Stimulated activated effector memory CD8-positive, alpha-beta T cell treated with anti-CD3 and anti-CD28 coated beads, Interleukin-12 subunit alpha, Interleukin-12 subunit beta, amount 100 ng/mL, for 72 hours (primary cell): ENCODE measurements at regions not wholly inside any gene's neighbourhood (a gene's known extent, or its start where the extent isn't known, plus 50 kb on each side); places are given as distances from the start of the nearest gene placed in this dataset.

ENCODE experiments used
- ATAC-seq: fragments of 150-1000 bp; cut with Tn5 transposase; 2 replicates; pipeline ENCODE4 v1.10.0; 2021
- DNase-seq, 2 donors: peaks; one replicate each; pipeline ENCODE4 v3.0.0; 2021 to 2022; ENCODE audit warnings: low spot score in 2 of 2
- H3K27ac Mint-ChIP-seq: one replicate; pipeline ENCODE4 v1.8.0; 2022; ENCODE audit warnings: mild to moderate bottlenecking, mixed read lengths
- H3K36me3 Mint-ChIP-seq: one replicate; pipeline ENCODE4 v1.8.0; 2022; ENCODE audit warnings: mild to moderate bottlenecking, mixed read lengths
- H3K4me1 Mint-ChIP-seq: one replicate; pipeline ENCODE4 v1.8.0; 2022; ENCODE audit warnings: mixed read lengths
- H3K4me3 Mint-ChIP-seq: one replicate; pipeline ENCODE4 v1.8.0; 2022; ENCODE audit warnings: mild to moderate bottlenecking, mixed read lengths
- H3K9me3 Mint-ChIP-seq: one replicate; pipeline ENCODE4 v1.8.0; 2022; ENCODE audit warnings: mixed read lengths

DNA sequence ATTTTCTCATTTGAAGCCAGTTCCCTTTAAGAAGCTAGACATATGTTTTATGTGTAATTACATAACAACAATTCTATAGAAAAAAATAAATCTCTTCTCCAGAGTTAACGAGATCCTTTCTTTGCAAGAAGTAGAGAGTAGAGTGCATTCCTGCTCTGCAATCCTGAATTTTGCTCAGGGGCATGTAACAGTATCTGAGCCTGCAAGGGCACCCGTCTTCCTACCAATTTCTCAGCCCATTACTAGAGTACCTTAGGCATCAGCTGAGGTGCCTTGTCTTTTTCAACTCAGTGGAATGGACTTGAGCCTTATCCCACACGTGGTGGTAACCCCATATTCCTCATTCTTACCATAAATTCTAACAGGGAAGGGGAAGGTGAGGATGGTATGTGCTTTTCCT is 205.9 kb downstream of the IKZF2 start:
- peaks cover 7% of the 10 kb centered on the region for H3K36me3 Mint-ChIP-seq
- DNase-seq (no peak), ATAC-seq (no peak)
- H3K9me3 Mint-ChIP-seq = peaks cover 6% of the 10 kb centered on the region
- no peak overlapping the region for H3K4me3 Mint-ChIP-seq
- H3K27ac Mint-ChIP-seq = peak overlapping the region; percentile 6
- no peaks in the 10 kb centered on the region for H3K4me1 Mint-ChIP-seq

DNA sequence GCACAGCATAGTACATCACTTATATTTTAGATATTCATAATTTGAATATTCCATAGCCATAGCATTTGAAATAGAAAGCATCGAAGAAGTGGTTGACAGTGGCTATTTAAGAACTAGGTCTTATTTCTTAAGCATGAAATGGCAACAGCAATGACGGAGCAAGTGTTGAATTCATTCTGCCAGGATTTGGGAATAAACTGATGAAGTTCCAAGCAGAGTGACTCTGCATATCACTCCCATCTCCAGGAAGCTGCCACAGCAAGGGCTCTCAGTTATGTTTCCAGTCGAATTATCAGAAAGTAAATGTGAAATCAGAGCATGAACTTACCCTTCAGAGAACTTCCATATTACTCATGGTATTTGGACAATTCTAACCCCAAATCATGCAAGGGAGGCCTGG is 208.1 kb downstream of the IKZF2 start:
- Mint-ChIP-seq H3K4me1 (peaks cover 1% of the 10 kb centered on the region), H3K27ac (no peak overlapping the region), H3K9me3 (peaks cover under 1% of the 10 kb centered on the region), H3K4me3 (no peak overlapping the region), H3K36me3 (peaks cover 9% of the 10 kb centered on the region)
- ATAC-seq (no peak), DNase-seq (no peak)

- H3K27ac Mint-ChIP-seq = no peak overlapping the region
- peaks cover 3% of the 10 kb centered on the region for H3K9me3 Mint-ChIP-seq
- H3K4me1 Mint-ChIP-seq = peaks cover 4% of the 10 kb centered on the region
- no peak for ATAC-seq
- H3K4me3 Mint-ChIP-seq = no peak overlapping the region
- DNase-seq = no peak
- peaks cover 12% of the 10 kb centered on the region for H3K36me3 Mint-ChIP-seq
Observed at GRCh38 chr2:212941361-212941760, 210.1 kb downstream of the IKZF2 start.

GRCh38 chr2:212940816-212941215 is 210.6 kb downstream of the IKZF2 start:
- H3K4me1 Mint-ChIP-seq = peaks cover 4% of the 10 kb centered on the region
- H3K9me3 Mint-ChIP-seq = peaks cover 3% of the 10 kb centered on the region
- DNase-seq (no peak), ATAC-seq (no peak)
- no peak overlapping the region for H3K4me3 Mint-ChIP-seq
- H3K27ac Mint-ChIP-seq = no peak overlapping the region
- H3K36me3 Mint-ChIP-seq = peaks cover 12% of the 10 kb centered on the region

DNA sequence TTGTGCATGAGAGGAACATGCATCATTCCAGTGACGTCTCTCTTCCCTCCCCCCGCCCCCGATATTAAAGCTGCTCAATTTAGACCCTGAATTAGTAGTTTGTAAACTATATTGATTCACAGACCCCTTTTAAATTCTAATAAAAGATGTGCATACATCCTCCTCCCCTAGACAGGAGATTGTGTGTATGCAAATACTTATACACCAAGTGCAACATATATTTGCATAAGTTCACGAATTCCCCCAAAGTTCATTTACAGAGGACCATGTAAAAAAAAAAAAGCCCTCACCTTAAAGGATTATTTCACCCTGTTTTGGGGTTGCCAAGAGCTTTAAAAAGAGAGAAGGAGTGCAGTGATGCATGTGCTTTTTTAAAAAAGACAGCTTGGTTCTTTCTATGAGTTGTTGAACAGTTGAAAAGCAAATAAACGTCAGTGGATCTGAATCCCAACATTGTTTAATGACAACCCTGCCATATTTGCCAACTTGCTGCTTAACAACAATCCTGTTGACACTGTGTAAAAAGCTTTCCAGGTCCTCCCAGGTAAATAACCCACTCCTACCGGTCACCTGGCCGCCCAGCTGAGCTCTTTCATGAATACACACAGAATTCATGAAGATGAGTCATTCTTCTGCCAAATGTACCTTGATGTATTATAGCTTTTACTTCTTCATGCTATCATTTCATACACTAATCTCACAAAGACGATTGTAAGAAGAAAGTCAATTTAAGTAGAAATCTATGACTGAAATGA is 211.5 kb downstream of the IKZF2 start:
- Mint-ChIP-seq H3K4me1 (peaks cover 4% of the 10 kb centered on the region), H3K9me3 (peaks cover 3% of the 10 kb centered on the region)
- ATAC-seq = no peak

DNA sequence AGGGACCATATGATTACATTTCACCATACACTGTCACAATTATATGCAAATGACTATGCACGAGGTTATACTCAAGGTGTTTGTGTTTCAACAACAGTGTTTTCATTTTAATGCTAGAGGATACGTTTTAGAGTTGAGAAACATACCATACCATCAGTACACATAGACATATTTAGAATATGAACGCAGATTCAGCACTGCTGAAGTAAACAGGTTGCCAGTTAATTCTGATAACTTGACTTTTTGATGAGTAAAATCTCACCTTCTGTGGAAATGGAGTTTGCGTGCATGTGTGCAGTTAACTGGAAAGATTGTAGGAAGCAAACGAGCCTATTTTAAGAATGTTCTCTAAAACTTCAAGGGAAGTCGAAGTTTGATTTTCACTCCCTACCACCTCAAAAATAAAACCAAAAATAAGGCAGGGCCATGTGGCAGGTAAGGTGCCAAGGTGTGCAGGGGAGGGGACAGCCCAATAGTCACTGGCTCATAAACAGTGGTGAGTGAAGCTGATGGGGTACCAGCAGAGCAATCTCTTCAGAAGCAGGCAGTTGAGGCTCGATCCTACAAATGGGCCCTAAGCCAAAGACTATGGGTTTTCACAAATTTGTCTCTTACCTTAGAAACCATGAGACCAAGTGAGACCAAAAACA is 213.1 kb downstream of the IKZF2 start:
- peaks cover 12% of the 10 kb centered on the region for H3K36me3 Mint-ChIP-seq
- H3K27ac Mint-ChIP-seq = peak overlapping the region; percentile 24
- H3K9me3 Mint-ChIP-seq = peaks cover 3% of the 10 kb centered on the region
- peaks cover 4% of the 10 kb centered on the region for H3K4me1 Mint-ChIP-seq
- no peak for DNase-seq
- no peak overlapping the region for H3K4me3 Mint-ChIP-seq
- no peak for ATAC-seq

More for the DNA sequence above, 211.5 kb downstream of the IKZF2 start:
- Mint-ChIP-seq H3K27ac (no peak overlapping the region), H3K36me3 (peaks cover 12% of the 10 kb centered on the region), H3K4me3 (no peak overlapping the region)
- no peak for DNase-seq

DNA sequence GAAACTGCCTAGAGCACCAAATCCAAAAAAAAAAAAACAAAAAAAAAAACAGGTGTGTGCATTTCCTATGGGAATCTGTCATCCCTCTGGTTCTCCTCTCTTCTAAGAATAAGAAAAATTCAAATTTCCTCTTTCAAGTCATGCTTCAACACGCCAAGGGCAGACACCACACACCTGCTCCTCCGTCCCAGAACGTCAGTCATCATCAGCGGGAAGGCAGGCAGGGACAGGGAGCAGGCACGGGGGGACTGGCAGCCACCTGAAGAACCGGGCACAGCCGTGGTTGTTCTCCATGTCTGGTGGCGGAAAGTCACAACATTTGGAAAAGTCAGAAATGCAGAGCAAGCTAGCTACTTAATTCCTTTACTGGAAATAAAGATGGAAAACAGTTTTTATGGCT is 214.8 kb downstream of the IKZF2 start:
- Mint-ChIP-seq H3K4me1 (peaks cover 7% of the 10 kb centered on the region), H3K4me3 (no peak overlapping the region), H3K9me3 (peaks cover 3% of the 10 kb centered on the region), H3K36me3 (peaks cover 12% of the 10 kb centered on the region), H3K27ac (no peak overlapping the region)
- DNase-seq (no peak), ATAC-seq (no peak)

DNA sequence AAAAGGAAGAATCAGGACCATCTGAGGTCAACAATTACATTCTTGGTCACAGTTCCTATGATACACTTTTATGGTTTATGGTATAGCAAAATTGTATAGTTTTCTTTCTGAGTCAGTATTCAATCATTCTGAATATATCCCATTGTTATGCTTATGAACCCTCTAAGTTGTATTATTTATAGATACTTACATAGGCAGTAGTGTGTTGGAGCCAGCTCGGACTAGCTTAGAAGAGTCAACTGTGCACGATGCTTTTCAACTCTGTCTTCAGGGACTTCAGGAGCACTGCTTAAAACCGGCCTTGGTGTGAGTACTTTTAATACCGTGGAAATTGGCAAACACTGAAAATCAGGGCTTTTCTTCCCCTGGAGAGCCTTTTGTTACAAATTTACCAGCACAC is 215.7 kb downstream of the IKZF2 start:
- no peak for ATAC-seq
- Mint-ChIP-seq H3K4me1 (peaks cover 11% of the 10 kb centered on the region), H3K27ac (no peak overlapping the region), H3K4me3 (no peak overlapping the region), H3K9me3 (peaks cover 3% of the 10 kb centered on the region), H3K36me3 (peaks cover 12% of the 10 kb centered on the region)
- DNase-seq = no peak

DNA sequence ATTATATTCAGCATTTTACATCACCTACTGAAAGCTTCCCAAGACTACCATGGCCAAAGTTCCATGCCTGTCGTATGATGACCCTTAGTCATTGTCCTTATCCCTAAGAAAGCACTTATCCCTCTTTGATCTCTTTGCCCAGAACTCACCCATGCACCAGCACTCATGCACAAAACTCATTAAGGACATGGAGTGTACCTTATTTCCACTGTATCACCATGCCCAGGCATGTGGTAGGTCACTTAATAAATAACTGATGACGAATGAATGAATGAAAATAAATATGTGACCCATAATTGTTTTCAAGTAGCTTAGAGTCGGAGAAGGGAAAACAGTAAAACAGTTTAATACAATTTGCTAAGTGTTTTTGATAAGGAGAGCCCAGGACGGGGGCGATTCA is 220.1 kb downstream of the IKZF2 start:
- Mint-ChIP-seq H3K36me3 (peaks cover 2% of the 10 kb centered on the region), H3K9me3 (no peaks in the 10 kb centered on the region), H3K4me1 (peaks cover 22% of the 10 kb centered on the region), H3K27ac (no peak overlapping the region), H3K4me3 (no peak overlapping the region)
- DNase-seq (no peak), ATAC-seq (no peak)

DNA sequence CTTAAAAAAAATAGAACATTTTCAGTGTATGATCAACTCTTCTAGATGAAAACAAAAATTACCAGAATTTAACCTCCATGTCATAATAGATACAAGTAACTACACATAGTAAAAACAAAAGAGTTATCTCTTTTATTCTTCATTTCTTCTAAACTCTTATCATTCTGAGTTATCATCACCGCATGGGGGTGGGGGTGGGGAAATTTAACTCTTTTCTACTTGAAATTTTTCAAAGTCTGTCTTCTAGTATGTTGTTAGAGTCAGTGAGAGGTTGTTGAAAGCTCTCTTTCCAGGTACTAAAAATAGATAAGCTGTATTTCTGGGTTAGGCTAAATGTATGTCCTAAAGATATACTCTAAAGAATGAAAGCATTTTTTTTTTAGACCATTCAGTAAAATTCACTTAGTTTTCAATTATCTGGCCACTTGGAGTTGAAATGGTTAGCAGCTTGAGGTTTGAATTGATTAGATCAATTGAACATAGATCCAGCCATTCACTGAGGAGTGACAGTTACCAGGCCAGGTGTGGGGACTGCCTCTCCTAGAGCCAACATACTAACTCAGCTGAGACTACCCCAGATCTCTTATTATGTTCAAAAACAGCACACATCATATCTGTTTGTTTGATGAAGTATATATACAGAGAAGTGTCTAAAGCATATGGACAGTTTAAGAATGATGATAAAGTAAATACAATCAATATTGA is 220.7 kb downstream of the IKZF2 start:
- no peak for DNase-seq
- H3K9me3 Mint-ChIP-seq = no peaks in the 10 kb centered on the region
- H3K27ac Mint-ChIP-seq = peak overlapping the region; percentile 88
- H3K36me3 Mint-ChIP-seq = peaks cover 7% of the 10 kb centered on the region
- peaks cover 22% of the 10 kb centered on the region for H3K4me1 Mint-ChIP-seq
- ATAC-seq = no peak
- peak overlapping the region; percentile 19 for H3K4me3 Mint-ChIP-seq

DNA sequence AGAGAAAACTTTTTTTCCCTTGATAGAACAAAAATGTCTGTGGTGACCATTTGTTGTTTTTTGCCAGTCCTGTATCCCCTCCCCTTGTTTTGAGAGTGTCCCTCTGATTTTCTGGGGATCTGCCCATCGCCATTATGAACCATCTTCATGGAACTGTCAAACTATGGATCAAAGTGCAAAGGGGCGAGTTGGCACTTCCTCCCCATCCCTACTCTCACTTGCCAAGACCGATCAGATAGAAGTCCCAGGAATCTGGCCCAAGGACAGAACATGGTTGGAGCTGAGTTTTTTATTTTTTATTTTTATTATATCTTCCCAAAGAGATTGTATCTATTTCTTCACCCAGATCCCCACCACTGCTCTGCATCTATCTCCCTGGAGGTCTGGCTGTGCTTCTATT is 221.4 kb downstream of the IKZF2 start:
- peaks cover 22% of the 10 kb centered on the region for H3K4me1 Mint-ChIP-seq
- peak overlapping the region; percentile 19 for H3K4me3 Mint-ChIP-seq
- peaks cover 7% of the 10 kb centered on the region for H3K36me3 Mint-ChIP-seq
- H3K27ac Mint-ChIP-seq = peak overlapping the region; percentile 88
- DNase-seq = no peak
- peaks cover 1% of the 10 kb centered on the region for H3K9me3 Mint-ChIP-seq
- no peak for ATAC-seq

GRCh38 chr2:212929116-212929515 is 222.3 kb downstream of the IKZF2 start:
- ATAC-seq (peak; percentile 93), DNase-seq (no peak)
- peaks cover 3% of the 10 kb centered on the region for H3K9me3 Mint-ChIP-seq
- no peak overlapping the region for H3K27ac Mint-ChIP-seq
- H3K4me1 Mint-ChIP-seq = peaks cover 22% of the 10 kb centered on the region
- H3K36me3 Mint-ChIP-seq = peaks cover 7% of the 10 kb centered on the region
- no peak overlapping the region for H3K4me3 Mint-ChIP-seq

GRCh38 chr2:212928681-212929080 is 222.7 kb downstream of the IKZF2 start:
- ATAC-seq (no peak), DNase-seq (no peak)
- peaks cover 22% of the 10 kb centered on the region for H3K4me1 Mint-ChIP-seq
- H3K36me3 Mint-ChIP-seq = peaks cover 7% of the 10 kb centered on the region
- H3K4me3 Mint-ChIP-seq = no peak overlapping the region
- H3K27ac Mint-ChIP-seq = no peak overlapping the region
- peaks cover 3% of the 10 kb centered on the region for H3K9me3 Mint-ChIP-seq

DNA sequence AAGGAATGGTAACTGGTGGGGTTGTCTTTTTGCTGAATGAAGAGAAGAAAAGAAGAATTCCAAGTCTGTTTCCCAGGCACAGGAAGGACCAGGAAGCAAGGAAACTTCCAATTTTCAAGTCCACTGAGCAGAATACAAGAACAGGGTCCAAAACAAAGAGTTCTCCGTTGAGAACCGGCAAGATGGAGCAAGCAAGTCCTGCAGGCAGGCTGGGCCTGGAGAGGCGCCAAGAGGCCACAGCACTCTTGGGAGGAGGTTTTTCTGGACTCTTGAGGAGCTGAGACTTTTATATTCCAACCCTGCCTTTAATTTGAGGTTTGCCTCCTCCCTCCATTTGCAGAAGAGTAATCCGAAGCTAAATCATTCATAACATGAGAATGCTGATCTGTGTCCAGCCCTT is 224.5 kb downstream of the IKZF2 start:
- H3K4me1 Mint-ChIP-seq = peaks cover 22% of the 10 kb centered on the region
- peaks cover 3% of the 10 kb centered on the region for H3K9me3 Mint-ChIP-seq
- H3K36me3 Mint-ChIP-seq = peaks cover 12% of the 10 kb centered on the region
- ATAC-seq (no peak), DNase-seq (no peak)
- H3K27ac Mint-ChIP-seq = no peak overlapping the region
- no peak overlapping the region for H3K4me3 Mint-ChIP-seq

DNA sequence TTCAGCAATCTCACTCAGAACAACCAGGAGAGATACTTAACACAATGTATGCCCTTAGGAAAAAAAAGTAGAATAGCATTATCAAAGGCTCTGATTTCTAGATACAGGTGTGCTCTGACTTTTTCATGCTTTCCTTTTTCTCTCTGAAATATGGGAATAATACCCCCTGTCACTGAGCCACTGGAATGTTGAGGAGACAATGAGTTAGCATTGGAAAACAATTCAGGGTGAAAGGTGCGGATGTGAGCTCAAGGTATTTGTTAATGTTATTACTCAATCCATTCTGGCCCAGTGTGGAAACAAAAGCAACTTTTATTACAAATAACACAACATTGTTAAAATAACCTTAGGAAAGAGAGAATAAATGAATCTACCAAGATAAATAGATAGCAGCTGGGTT is 228.0 kb downstream of the IKZF2 start:
- no peak for DNase-seq
- H3K27ac Mint-ChIP-seq = no peak overlapping the region
- H3K36me3 Mint-ChIP-seq = peaks cover 13% of the 10 kb centered on the region
- peaks cover 9% of the 10 kb centered on the region for H3K4me1 Mint-ChIP-seq
- peaks cover 7% of the 10 kb centered on the region for H3K9me3 Mint-ChIP-seq
- no peak for ATAC-seq
- no peak overlapping the region for H3K4me3 Mint-ChIP-seq

DNA sequence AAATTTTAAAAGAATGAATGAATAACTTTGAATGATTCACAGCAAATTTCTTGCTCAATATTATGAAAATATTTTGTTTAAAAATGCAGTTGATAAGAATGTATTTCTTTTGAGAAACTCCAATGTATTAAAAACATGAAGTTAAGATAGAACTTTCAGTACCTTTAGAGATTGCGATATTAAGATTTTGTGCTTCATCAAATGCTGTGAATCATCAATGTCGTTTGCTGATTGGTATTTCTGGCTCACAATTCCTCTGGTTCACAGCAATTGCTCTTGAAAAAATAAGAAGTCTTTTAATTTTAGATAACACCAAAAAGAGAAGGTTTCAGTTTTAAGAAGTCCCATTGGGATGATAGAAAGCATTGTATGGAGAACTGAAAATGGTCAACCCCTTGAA is 228.7 kb downstream of the IKZF2 start:
- H3K36me3 Mint-ChIP-seq = peaks cover 13% of the 10 kb centered on the region
- no peak overlapping the region for H3K4me3 Mint-ChIP-seq
- DNase-seq (no peak), ATAC-seq (no peak)
- peaks cover 6% of the 10 kb centered on the region for H3K4me1 Mint-ChIP-seq
- peaks cover 7% of the 10 kb centered on the region for H3K9me3 Mint-ChIP-seq
- H3K27ac Mint-ChIP-seq = no peak overlapping the region
